ENCODE measurements at regions not wholly inside any gene's neighbourhood (a gene's known extent, or its start where the extent isn't known, plus 50 kb on each side); places are given as distances from the start of the nearest gene placed in this dataset.

DNA sequence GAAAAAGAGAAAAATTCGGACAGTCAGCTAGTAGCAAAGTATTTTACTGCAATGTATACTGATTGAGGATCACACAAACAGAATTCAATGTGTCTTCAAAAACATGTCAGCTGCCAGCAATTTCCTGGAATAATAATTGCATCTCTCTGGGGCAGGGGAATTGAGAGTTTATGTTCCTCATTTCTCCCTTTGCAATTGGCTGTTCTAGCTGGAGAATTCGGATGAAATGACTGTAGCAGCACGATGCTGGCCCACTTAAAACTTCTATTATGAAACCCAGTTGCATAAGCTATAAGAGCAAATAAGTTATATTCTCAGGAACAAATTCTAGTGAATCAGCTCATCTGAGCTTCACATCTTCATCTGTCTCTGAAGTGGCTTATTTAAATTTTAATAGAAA lies 99.9 kb upstream of the CPEB2 start:
- H3K79me2 ChIP-seq (ENCODE audit: control insufficient read depth in 1 of 2, insufficient read depth in 2 of 2, low read length in 2 of 2), result no peaks in the 10 kb centered on the region
- peaks cover 0 to 1% (median 0%) of the 10 kb centered on the region in 4 experiments; a peak in 1 of 7 replicates for H3K27me3 ChIP-seq (replicated peaks in 1 of 4; ENCODE audit: control insufficient read depth in 3 of 4, extremely low read depth in 1 of 4, insufficient read depth in 3 of 4, low read length in 3 of 4)

More for the DNA sequence above, 99.9 kb upstream of the CPEB2 start:
- Histone ChIP-seq H3K27ac (ENCODE audit: low read depth, low read length) (no peak overlapping the region), H3K4ac (replicated peaks; ENCODE audit: insufficient read length, low read depth, low read length) (no peak overlapping the region), H3K4me2 (ENCODE audit: insufficient read depth in 1 of 2, low read depth in 2 of 2, low read length in 2 of 2) (no peak overlapping the region), H2BK15ac (ENCODE audit: low read length) (no peak overlapping the region), H3K18ac (ENCODE audit: extremely low read depth, low read length) (no peak overlapping the region), H4K91ac (replicated peaks; ENCODE audit: insufficient read length, low read length) (no peak overlapping the region), H3K23ac (ENCODE audit: insufficient read length) (no peak overlapping the region), H3K56ac (replicated peaks; ENCODE audit: insufficient read length, low read depth, low read length) (no peak overlapping the region), H3K23me2 (ENCODE audit: low read depth, low read length) (no peaks in the 10 kb centered on the region), H3K79me1 (ENCODE audit: low read depth, low read length) (no peaks in the 10 kb centered on the region), H2AFZ (ENCODE audit: low read length) (no peak overlapping the region), H3K9ac (replicated peaks in 1 of 4; ENCODE audit: extremely low read depth in 1 of 4, low read depth in 3 of 4, low read length in 3 of 4) (no peak overlapping the region), H2BK5ac (ENCODE audit: low read depth, low read length) (no peak overlapping the region), H3K14ac (ENCODE audit: insufficient read length) (no peak overlapping the region), H4K8ac (ENCODE audit: extremely low read depth, insufficient read depth, low read length) (no peak overlapping the region), H3K4me3 (ENCODE audit: extremely low read depth in 1 of 4, insufficient read depth in 2 of 4, low read depth in 3 of 4, low read length in 4 of 4) (no peak overlapping the region), H3K9me3 (ENCODE audit: insufficient read depth in 2 of 2, low read depth in 1 of 2, low read length in 1 of 2) (no peaks in the 10 kb centered on the region), H2BK20ac (ENCODE audit: low read length) (no peak overlapping the region), H3K36me3 (ENCODE audit: control insufficient read depth in 2 of 4, insufficient read depth in 4 of 4, low read length in 3 of 4) (no peaks in the 10 kb centered on the region), H3K4me1 (replicated peaks in 1 of 4; ENCODE audit: control insufficient read depth in 3 of 4, insufficient read depth in 4 of 4, low read length in 3 of 4) (no peaks in the 10 kb centered on the region), H2BK120ac (replicated peaks; ENCODE audit: low read depth, low read length) (no peak overlapping the region), H4K20me1 (replicated peaks in 1 of 2; ENCODE audit: control insufficient read depth in 1 of 2, insufficient read depth in 2 of 2, low read length in 2 of 2) (no peaks in the 10 kb centered on the region), H2BK12ac (ENCODE audit: low read depth, low read length) (no peak overlapping the region), H4K5ac (ENCODE audit: insufficient read length, low read depth, low read length) (no peak overlapping the region), H2AK5ac (ENCODE audit: low read depth, low read length) (no peak overlapping the region)
- FAIRE-seq, result no peak
- no peak for DNase-seq (ENCODE audit: low read depth in 1 of 2, low spot score in 2 of 2)
- CTCF ChIA-PET (ENCODE audit: partially characterized antibody), result interaction anchor here (0.6 kb wide), 1 partner anchor 88 kb away, joined by 3 read pairs; no protein-coding TSS in a partner anchor
- POLR2A ChIA-PET (ENCODE audit: partially characterized antibody), result no interaction called here
- TF ChIP-seq RAD21 (IDR thresholded peaks at IDR 0.05 in 1 of 2, conservative IDR thresholded peaks at IDR 0.05 in 1 of 2; ENCODE audit: low read depth in 2 of 2, low read length in 2 of 2), result no peak
- TF ChIP-seq BRCA1 (IDR thresholded peaks at IDR 0.05; ENCODE audit: low read depth, low read length), result no peak
- no peak for TF ChIP-seq KDM4A (IDR thresholded peaks at IDR 0.05; ENCODE audit: low read depth, low read length, severe bottlenecking)
- TF ChIP-seq SP1 (IDR thresholded peaks at IDR 0.05; ENCODE audit: low read depth, low read length), result no peak
- TF ChIP-seq KDM5A (IDR thresholded peaks at IDR 0.05; ENCODE audit: low read length), result no peak
- TF ChIP-seq SUZ12 (IDR thresholded peaks at IDR 0.05; ENCODE audit: low read length), result no peak
- no peak for TF ChIP-seq PHF8 (conservative IDR thresholded peaks at IDR 0.05; ENCODE audit: low read depth, low read length)
- TF ChIP-seq FOSL1 (IDR thresholded peaks at IDR 0.05; ENCODE audit: insufficient read depth, low read depth, low read length), result no peak
- TF ChIP-seq TAF1 (IDR thresholded peaks at IDR 0.05; ENCODE audit: low read depth, low read length), result no peak
- TF ChIP-seq, protein P1, sequence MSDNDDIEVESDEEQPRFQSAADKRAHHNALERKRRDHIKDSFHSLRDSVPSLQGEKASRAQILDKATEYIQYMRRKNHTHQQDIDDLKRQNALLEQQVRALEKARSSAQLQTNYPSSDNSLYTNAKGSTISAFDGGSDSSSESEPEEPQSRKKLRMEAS (IDR thresholded peaks at IDR 0.05), result no peak
- 89% methylated on average over 3 of the region's 3 CpGs; no CpG with 5 or more reads in 1 of the 2 experiments for WGBS, 2 experiments (ENCODE audit: extremely low coverage in 1 of 2, insufficient coverage in 1 of 2, insufficient read length in 1 of 2, insufficient replicate concordance in 2 of 2, low coverage in 1 of 2, low lambda C conversion rate in 2 of 2, missing lambda C conversion rate in 1 of 2)

Data from H1 (cell line).